B cell (primary cell): ENCODE measurements at regions not wholly inside any gene's neighbourhood (a gene's known extent, or its start where the extent isn't known, plus 50 kb on each side); places are given as distances from the start of the nearest gene placed in this dataset.

ENCODE experiments used
- EZH2 ChIP-seq: IDR thresholded peaks from 2 replicates; pipeline ENCODE4 v1.6.1; 2012; ENCODE audit warnings: borderline replicate concordance, low read depth, mild to moderate bottlenecking, moderate library complexity, low read length; ENCODE audit not compliant: insufficient read depth, poor library complexity, severe bottlenecking
- TF ChIP-seq, protein P1 (sequence below): fragments of 200-600 bp; IDR thresholded peaks from one replicate; pipeline ENCODE4 v1.8.0; 2022; ENCODE audit warnings: antibody characterized with exemption, mild to moderate bottlenecking

DNA sequence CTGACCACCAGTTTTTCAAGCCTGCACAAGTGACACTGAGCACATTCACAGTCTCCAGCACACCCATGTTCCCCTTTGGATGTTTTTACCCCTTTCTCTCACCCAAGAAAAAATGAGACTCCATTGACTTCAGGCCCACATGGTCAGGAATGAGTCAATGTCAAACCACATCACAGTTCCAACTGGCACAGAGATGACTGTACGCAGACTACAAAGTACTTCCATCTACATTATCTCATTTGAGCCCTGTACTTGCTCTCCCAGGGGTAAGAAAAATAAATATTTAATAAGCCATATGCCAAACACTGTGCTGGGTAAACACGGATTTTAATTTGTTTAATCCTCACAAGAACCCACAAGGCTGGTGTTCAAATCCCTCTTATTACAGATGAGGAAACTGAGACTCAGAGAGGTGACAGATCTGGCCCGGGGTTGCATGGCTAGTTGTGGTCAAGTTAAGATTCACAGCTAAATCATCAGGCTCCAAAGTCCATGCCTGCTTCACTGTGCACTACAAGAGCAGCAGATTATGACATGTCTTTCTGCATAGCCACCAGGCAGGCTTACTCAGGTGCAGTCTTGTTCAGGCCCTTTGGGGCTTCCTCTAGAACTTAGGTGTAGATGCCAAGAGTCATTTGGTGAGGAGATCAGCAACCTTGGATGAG is 106.1 kb downstream of the TXNL1 start:
- TF ChIP-seq, protein P1, sequence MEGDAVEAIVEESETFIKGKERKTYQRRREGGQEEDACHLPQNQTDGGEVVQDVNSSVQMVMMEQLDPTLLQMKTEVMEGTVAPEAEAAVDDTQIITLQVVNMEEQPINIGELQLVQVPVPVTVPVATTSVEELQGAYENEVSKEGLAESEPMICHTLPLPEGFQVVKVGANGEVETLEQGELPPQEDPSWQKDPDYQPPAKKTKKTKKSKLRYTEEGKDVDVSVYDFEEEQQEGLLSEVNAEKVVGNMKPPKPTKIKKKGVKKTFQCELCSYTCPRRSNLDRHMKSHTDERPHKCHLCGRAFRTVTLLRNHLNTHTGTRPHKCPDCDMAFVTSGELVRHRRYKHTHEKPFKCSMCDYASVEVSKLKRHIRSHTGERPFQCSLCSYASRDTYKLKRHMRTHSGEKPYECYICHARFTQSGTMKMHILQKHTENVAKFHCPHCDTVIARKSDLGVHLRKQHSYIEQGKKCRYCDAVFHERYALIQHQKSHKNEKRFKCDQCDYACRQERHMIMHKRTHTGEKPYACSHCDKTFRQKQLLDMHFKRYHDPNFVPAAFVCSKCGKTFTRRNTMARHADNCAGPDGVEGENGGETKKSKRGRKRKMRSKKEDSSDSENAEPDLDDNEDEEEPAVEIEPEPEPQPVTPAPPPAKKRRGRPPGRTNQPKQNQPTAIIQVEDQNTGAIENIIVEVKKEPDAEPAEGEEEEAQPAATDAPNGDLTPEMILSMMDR: no peak
- TF ChIP-seq EZH2: no peak
